Umbilical cord (tissue), 1 donor: ENCODE measurements at regions not wholly inside any gene's neighbourhood (a gene's known extent, or its start where the extent isn't known, plus 50 kb on each side); places are given as distances from the start of the nearest gene placed in this dataset.
A peak's percentile ranks its signal among the peaks of the same experiment; 100 is the strongest.

Experiments used
- DNase-seq: peaks from one replicate; pipeline ENCODE4 v3.0.0-alpha.2; 2015; ENCODE audit warnings: low spot score

DNA sequence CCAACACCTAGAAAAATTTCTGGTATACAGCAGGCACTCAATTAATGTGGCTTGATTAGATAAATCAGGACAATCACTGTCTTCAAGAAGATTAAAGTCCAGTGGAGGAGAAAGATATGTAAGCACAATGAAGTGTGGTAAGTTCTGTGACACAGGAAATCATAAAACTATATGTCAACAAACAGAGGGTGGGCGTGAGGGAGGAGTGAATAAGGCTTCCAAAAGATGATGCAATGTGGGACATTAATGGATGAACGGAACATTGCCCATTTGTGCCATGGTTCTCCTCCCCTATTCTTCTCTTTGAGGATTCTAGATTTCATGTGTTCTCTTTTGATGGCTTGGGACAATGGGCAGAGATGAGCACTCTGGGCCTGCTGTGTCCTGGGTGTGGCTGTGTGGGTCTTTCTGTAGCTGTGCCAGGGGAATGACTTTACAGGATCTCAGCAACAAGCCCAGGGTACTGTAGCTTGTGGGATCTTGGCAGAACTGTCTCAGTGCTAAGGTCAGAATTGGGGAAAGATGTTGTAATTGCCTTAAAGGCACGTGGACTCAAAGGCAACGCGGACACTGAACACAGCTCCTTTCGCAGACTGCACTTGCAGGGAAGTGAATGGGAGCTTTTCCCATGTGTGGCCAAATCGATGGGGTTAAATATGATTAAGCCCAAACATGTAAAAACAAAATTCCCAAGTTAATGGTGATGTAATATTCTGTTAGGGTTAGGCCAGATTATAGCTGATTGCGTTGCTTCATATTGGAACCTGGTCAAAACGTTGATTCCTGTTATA is 366.9 kb downstream of the TGFB2 start:
- DNase-seq, result peak; percentile 27

DNA sequence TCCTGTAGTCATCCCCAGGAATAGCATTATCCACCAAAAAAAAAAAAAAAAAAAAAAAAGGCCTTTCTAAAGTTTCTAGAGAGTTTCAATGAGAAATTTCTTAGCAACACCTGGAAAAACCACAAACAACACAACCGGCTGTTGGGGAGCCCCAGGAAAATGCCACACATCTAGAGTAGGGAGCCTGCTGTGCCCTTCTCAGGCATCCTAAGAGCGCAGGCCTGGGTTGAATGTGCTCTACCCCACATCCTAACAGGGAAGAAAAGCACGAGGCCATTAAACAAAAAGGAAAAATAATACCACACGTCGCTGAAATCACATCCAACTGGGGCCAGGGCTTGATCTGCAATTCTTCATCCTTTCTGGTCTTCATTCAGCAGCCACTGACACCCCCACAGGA is 367.5 kb downstream of the TGFB2 start:
- DNase-seq, result no peak

DNA sequence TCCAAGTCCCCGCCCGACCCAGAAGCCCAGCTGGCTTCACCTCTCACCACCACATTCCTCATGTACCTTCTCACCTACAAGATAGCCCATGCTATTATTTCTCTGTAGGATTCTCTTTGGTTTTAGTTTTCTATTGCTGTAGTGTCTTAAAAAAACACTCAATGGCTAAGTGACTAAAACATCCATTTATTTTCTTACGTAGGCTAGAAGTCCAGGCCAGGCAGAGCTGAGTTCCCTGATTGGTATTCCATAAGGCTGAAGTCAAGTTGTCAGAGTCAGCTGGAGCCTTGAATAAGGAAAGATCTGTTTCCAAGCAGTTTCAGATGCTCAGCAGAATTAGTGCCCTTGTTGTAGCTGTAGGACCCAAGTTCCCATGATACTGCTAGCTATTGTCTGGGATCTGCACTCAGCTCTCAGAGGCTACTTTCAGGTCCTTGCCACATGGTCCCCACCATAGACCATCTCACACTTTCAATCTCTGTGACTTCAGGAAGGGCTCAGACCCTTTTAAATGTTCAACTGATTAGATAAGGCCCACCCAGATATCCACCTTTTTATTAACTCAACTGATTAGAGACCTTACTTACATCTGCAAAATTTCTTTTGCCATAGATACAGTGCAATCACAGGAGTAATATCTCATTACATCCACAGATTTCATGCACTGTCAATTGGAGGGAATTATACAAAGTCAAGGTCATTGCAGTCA is 371.0 kb downstream of the TGFB2 start:
- DNase-seq, result no peak

DNA sequence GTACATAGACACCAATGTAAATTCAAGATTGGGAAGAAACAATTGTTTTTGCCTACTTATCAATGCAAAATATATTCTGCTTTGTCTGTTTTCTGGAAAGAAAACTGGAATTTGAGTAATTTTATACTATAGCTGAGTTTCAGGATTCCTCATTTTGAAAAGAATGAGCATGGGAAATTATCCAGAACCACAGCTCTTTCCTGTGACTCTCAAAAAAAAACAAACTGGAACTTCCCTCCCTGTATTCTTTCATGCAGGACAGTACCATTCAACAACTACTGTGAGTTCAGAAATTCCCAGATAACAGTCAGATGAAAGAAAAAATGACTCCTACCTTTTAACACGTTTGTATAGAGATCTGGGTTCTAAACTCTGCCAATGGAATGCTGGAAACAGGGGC is 372.4 kb downstream of the TGFB2 start:
- DNase-seq, result peak; percentile 40

DNA sequence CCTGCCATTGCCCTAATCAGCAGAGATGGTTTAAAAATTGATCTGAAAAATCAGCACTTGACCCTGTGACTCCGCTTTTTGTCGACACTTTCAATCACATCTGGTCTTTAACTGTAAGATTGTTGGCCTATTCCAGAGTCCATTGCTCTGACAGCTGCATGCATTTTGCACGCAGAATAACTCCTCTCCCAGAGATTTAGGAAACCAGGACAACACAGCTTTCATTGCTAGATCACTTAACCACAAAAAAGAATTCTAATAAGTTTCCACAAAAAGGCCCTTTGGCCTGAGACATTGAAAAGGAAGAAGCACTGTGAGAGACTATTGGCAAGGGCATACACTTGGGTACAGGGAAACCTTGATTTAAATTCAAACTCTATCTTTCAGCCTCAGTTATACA is 373.1 kb downstream of the TGFB2 start:
- peak; percentile 69 for DNase-seq

DNA sequence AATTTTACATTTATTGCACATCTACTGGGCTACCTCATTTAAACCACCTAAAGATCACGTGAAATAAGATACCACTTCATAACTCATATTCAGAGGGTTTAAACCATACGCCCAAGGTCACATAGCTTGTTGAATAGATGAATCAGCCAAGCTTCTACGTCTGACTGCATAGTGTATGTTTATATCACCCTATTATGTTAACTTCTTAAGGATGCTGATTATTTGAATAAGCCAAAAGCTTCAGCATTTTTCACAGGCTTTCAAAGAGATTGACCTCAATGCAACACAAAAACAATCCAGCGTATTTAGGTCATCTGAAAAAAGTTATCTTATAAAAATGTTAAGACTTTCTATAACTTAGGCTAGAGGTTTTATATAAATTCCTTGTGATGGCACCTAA is 373.8 kb downstream of the TGFB2 start:
- DNase-seq, result no peak

DNA sequence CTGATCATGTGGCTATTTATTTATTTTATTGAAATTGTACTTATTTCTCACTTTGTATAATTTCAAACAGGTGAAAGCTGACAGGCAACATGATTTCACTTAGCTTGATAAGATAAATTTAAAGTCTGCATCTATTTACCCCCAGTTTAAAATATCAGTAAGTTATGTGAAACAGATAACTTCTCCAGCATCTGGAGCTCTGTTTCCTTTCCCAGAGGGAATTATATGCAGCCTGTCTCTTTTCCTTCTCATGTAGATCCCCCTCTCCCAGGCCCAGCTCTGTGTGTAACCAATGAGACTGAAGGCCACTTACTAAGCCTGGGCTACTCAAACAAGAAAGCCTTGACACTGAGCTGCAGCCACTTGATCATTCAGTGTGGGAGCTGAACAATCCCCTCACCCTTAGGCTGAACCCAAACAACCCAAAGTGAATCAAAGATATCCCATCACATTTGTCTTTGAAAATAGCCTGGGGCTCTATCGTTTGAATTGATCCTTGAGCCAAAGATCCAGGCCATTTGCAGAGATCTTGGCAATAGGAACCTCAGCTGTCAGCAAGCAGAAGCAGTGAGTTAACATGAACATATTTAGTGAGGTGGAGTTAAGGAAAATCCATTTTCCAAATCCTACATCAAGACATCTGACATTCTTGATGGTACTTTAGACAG is 383.9 kb downstream of the TGFB2 start:
- peak; percentile 55 for DNase-seq

DNA sequence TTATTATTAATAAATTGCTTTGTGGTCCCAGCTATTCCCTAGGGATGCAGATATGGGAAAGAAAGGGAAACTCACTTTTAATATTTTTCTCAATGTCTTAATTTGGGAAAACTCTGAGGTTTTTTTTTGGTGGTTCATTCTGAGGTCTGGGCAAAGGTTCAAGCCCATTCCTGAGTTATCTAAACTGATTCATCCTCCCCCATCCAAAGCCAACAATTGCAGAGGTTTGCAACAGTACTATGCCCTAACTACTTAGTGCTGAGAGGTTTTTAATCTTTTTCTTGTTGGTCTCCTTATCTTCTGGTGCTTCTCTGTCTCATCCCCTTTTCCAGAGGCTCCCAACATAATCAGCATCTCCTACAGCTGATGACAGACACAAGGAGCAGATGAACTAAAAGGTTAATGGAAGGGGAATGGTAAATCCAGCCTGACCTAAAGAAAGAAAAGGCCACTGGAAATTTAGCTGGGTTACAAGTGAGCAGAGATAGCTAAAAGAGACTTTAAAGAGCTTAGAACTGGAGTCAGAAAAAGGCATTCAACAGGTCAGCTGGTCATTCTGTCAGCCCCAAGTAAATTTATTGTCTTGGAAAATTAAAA is 390.4 kb downstream of the TGFB2 start:
- peak; percentile 95 for DNase-seq

DNA sequence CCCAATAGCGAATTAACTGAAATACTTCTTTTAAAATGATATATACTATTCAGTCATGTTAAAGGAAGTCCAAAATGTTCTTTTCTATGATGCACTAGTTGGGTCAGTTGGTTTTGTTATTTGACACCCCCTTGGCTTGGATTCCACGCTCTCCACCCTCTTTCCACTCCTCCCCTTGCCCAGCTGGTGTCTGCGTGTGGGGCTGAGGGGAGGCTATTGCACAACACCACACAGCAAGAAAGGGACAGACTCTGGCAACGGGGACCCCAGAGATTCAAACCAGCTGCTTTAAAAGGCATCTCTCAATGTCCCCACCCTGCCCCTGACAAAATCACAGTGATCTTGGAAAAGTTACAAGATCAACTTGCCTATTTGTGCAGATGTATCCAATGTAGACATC is 394.3 kb downstream of the TGFB2 start:
- no peak for DNase-seq

DNA sequence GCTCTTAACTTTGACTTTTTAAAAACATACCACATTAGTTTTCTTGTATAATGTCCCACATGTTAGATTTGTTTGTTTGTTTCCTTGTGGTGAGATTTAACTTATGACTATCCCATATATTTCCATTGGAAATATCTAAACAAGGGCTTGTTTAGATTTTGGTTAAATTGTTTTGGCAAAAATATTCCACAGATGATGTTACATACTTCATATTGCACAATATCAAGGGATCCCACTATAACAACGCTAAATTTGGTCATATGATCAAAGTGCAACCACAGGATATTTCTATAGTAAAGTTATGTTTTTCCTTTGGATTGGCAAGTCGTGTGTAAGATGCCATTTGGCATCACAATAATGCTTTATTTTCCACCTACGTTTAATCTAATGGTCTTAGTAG is 396.7 kb downstream of the TGFB2 start:
- no peak for DNase-seq

DNA sequence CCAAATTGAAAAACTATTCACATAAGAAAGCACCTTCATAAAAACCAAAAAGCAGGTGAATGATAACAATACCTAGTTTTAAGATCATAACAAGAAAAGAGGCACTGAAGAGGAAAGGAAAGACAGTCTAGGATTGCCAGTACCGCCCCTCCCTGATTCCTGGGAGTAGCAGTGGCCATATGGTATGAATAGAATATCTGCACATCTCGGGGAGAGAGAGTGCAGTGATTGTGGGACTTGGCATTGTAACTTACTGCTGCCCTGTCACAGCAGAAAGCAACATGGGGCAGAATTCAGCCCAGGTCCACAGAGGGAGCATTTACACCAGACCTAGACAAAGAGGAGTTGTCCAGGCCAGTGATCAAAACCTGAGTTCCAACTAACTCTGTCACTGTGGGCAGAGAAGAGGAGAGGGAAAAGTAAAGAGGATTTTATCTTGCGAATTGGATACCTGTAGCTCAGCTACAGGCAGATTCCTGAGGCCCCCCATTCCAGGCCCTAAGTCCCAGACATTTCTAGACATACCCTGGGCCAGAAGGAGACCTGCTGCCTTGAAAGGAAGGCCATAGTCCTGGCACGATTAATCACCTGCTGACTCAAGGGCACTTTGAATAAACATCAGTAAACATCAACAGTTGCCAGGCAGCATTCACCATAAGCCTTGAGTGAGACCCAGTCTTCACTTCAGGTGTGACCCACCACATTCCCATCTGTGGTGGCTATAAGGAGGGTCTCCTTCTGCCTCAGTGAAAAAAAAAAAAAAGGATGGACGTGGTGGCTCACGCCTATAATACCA is 397.5 kb downstream of the TGFB2 start:
- DNase-seq, result no peak

DNA sequence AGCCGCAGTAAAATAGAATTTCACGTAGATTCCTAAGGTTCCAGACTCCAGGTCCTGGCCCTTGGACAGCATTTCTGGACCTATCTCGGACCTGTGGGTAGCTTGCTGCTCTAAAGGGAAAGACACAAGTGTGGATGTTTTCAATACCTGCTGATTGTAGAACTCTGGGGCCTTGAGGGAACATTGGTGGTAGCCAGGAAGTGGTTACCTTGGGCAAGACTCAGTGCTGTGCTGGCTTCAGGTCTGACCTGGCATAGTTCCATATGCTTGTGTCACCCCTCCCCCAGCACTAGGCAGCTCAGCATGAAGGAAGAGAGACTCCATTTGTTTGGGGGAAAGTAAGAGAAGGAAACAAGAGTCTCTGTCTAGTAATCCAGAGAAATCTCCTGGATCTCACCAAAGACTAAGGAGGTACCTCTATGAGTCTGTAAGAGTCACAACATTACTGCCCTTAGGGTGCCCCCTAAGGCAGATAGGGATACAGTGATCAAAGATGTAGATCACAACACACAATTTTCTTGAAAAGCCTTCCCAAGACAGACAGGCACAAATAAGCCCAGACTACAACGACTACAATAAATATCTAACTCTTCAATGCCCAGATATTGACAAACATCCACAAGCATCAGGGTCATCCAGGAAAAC is 398.8 kb downstream of the TGFB2 start:
- no peak for DNase-seq

DNA sequence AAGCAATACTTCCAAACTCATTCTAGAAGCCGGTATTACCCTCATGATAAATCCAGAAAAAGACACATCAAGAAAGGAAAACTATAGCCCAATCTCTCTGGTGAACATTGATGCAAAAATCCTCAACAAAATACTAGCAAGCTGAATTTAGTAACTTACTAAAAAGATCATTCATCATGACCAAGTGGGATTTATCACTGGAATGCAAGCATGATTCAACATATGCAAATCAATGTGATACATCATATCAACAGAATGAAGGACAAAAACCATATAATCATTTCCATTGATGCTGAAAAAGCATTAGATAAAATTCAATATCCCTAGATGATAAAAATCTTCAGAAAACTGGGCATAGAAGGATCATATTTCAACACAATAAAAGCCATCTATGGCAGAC is 402.9 kb downstream of the TGFB2 start:
- no peak for DNase-seq

DNA sequence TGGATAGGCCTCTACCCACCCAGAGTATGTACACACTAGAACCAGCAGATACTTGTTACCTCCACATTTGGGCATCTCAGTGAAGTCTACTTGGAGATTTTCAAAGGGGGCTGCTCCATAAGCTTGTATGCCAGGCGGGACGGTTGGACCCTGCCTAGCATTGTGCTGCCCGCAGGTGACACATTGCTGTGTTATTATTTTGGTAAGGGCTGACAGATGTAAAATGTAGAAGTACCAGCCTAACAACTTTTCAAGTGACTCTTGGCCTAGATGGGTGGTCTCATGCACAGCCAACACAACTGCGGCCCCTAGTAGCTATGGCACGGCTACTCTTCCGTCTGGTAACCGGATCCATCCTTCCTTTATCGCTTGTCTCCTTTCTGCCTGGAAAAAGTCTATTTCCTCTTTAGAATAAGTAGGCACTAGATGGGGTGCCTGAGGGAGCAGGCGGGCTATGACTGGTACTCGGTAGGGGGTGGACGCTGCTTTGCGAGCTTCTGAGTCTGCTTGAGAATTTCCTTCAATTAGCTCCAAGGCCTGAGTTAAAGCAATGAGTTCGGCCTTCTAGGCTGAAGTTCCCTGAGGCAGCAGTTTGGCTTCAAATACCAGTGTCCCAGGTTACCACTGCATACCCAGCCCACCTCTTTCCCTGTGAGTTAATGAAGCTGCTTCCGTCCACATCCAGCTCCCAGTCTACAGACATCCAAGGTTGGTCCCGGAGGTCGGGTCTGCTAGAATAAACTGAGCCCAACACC is 405.3 kb downstream of the TGFB2 start:
- no peak for DNase-seq

DNA sequence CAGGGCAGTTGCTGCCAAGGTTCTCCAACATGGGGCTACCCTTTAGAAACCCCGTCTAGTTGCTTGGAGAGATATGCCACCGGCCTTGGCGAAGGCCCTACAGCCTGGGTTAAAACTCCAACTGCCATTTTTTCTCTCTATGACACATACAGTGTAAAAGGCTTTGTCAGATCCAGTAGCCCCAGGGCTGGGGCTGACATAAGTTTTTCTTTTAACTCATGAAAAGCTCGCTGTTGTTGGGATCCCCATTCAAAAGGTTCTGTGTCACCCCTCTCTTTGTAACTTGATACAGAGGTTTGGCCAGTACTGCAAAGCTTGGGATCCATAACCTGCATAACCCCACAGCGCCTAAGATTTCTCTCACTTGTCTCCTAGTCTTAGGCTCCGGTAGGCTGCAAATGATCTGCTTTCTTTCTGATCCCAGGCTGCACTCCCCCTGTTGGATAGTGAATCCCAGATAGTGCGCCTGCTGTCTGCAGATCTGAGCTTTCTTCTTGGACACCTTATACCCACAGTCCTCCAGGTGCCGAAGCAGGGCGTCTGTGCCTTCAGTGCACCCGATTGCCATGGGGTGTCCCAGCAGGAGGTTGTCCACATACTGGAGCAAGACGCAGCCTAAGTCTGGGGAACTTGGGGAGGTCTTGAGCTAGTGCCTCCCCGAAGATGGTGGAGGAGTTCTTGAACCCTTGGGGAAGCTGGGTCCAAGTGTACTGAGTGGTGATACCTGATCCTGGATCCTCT is 406.2 kb downstream of the TGFB2 start:
- DNase-seq, result no peak

DNA sequence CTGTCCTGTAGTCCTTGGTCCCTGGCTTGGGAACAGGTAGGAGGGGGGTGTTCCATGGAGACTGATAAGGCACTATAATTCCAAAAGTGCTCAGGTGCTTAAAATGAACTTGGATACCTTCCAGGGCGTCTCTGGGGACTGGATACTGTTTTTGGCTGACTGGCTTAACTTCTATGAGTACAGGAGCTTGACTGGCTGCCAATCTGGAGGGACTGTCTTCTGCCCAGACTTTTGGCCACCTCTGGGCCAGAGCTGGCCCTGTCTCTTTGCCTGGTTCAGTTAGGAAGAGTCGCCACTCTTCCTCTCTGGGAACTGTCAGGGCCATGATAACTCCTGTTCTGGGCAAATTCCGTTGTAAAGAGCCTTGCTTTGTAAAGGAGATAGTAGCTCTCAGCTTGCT is 407.0 kb downstream of the TGFB2 start:
- no peak for DNase-seq

DNA sequence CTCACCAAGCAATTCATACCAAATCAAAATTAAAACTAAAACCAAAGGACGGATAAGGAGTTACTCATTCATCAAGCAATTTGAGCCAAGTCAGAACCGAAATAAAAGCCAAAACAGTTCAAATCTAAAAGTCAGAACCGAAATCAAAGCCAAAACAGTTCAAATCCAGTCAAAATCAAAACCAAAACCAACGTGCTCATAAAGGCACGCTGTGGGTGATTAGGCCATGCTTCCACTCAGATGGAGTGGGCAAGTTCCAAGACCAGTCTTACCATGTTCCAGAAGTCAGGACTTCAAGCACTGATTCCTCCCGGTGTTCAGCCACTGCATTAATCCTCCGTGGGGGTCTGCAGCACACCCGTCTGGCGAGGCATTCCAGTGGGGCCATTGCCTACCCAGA is 409.3 kb downstream of the TGFB2 start:
- DNase-seq, result no peak

DNA sequence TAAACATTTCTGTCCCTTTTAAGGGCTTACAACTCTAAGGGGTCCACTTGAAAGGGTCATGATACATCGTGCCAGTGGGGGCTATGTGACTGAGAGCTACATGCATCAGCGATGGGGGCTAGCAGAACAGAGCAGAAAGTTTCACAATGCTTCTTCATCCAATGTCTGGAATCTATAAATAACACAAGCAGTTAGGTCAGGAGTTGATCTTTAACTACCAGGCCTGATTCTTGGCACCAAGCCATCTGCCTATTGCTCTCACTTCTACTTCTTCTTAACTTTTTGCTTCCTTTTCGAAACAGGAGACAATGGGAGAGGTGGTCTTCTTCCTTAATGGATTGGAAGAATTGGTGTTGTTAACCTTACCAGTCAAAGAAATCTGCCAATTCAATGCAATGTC is 410.0 kb downstream of the TGFB2 start:
- DNase-seq, result no peak

DNA sequence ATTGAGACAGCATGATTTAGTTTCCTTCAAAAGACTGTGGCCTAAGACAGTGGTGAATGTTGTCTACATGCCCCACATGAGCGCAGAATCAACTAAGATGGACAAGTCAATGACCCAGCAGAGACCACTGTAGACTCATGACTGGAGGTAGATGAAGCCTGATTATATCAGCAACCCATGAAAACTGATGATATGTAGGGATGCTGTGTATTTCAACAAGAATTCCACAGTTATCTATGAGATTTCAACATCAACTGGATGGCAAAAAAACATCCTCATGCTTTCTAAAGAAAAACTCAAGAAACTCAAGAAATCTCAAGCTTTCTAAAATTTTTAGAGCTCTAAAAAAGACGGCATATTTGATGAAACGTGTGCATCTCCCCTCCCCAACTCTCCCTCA is 413.9 kb upstream of the LYPLAL1 start:
- no peak for DNase-seq
